HG03103 (cell line): ENCODE measurements at regions not wholly inside any gene's neighbourhood (a gene's known extent, or its start where the extent isn't known, plus 50 kb on each side); places are given as distances from the start of the nearest gene placed in this dataset.

Experiments
- ATAC-seq: cut with Tn5 transposase; IDR thresholded peaks from one replicate; pipeline ENCODE4 v1.9.1; 2021; ENCODE audit warnings: low read depth; ENCODE audit not compliant: unreplicated experiment

GRCh38 chr2:5093056-5093455 lies 599.1 kb upstream of the SOX11 start:
- ATAC-seq: no peak

- ATAC-seq: no peak
Observed at GRCh38 chr2:5093518-5093917, 598.7 kb upstream of the SOX11 start.

DNA sequence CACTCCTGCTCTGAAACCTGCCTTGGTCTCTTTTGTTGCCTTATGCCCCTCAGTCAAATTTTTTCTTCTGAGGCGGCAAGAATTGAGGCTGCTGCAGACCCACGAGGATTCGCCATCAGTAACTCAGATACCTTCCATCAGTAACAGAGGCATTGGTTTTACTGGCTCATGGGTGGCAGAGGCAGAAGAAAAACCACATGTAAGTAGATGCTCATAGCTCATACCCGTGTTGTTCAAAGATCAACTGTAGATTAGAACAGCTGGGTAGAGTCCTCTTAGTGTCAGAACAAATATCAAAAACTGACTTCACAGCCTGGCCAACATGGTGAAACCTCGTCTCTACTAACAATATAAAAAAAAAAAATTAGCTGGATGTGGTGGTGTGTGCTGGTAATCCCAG lies 598.0 kb upstream of the SOX11 start:
- ATAC-seq: no peak

- no peak for ATAC-seq
Observed at GRCh38 chr2:5098286-5098685, 593.9 kb upstream of the SOX11 start.

DNA sequence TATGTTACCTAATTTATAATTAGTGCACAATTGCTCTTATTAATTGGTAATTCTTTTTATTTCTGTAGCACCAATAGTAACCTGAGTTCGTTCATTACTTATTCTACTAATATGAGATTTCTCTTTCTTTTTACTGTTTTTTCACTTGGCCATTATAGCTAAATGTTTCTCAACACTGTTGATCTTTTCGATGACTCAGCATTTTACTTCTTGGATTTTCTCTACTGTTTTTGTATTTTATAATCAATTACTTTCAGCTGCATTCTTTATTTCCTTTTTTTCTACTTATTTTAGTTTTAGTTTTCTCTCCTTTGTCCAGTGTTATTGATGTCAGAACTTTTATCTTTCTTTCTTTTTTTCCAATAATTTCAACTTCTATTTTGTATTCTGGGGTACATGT lies 589.4 kb upstream of the SOX11 start:
- no peak for ATAC-seq

DNA sequence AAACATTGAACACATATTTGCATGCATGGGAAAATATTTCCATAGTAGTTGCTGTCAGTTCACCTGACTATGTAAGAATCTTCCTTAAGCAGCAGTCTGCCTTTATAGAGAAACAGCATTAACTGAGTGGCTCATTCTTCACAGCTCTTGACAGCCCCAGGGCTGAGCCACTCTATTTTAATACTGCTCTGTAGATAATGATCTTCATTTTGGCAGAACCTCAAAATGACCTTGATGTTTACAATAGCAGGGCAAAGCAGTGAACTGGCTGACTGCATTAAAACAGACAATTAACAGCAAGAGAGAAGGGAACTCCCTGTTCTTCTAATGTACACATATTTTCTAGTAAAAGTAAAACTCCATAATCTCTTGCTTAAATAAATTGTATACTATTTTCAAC lies 580.6 kb upstream of the SOX11 start:
- ATAC-seq: no peak

DNA sequence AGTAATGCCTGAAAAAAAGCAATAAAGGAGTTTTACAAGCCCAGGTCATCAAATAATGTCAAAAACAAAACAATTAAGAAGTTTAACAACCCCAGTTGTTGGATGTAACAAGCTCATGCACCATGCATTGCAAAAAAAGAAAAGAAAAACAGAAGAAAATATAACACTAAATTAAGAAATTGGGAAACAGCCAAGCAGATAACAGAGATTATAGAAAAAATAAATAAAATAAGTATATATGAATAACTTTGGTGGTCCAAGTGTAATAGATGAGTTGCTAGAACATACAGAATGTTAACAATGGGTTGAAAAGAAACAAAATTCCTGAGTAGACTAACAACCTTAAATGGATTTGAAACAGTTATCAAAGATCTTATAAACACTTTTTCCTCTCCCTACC lies 573.1 kb upstream of the SOX11 start:
- no peak for ATAC-seq

- no peak for ATAC-seq
Observed at GRCh38 chr2:5121121-5121520, 571.1 kb upstream of the SOX11 start.

DNA sequence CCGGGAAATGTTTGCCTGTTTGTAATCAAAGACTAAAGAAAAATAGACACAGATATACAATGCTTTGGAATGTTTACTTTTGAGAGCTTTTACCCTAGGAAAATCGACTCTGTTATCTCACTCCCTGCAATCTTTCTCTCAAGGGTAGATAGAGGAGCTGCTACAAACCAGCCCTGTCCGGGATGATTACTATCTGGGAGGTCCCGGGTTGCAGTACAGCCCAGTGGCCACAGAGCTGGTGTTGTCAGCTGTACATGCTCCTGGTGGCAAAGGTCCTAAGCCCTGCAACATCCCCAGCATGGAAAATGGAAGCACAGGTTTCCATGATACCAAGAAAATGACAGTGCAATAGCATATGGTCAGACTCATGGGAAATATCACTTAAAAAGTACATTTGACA lies 570.5 kb upstream of the SOX11 start:
- ATAC-seq: no peak

GRCh38 chr2:5123582-5124196 lies 568.5 kb upstream of the SOX11 start:
- no peak for ATAC-seq

DNA sequence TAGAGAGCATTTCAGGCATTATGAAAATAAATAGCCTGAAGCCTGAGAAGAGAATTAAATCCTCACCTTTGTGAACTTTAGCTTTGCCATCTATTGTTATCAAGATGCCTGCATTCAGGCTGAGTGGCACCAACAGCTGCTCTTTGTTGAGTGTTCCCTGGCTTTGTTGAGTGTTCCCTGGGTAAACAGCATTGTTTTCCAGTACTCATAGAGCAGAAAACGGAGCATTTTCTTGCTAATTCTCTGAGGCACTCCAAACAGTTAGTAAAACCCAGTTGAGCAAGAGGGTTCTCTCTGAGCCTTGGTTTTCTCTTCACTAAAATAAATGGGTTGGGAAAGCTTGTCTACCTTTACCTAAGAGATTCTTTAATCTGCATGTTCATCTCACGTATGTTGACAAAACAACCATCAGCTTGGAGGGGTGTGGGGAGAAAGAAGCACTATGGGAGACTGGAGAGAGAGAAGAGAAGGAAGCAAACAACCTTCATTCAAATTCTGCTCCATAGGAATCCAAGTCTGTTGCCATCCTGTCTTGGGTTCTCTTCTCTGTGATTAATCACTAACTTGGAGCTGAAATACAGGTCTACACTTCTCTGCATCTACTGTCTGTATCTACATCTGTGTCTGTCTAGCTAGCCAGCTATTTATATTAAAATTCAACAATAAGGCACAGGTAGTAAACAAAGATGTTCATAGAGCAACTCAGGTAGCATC lies 567.0 kb upstream of the SOX11 start:
- no peak for ATAC-seq

DNA sequence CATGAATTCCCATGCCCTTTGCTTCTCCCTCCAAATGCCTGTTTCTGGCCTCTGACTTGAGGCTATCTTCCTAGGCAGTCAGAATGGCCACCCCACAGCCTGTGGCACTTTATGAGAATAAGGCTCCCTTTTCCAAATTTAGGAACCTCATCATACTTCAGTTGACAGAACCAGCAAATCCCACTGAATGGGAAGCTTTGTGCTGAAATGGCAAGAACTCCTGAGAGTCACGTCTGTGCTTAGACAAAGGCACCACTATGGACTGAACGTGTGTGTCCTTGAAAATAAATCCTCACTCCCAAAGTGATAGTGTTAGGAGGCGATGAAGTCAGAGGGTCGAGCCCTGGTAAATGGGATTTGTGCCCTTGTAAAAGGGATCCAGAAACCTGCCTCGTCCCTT lies 559.9 kb upstream of the SOX11 start:
- no peak for ATAC-seq

GRCh38 chr2:5140347-5140746 lies 551.8 kb upstream of the SOX11 start:
- ATAC-seq: no peak

- ATAC-seq: no peak
Observed at GRCh38 chr2:5144159-5144558, 548.0 kb upstream of the SOX11 start.

DNA sequence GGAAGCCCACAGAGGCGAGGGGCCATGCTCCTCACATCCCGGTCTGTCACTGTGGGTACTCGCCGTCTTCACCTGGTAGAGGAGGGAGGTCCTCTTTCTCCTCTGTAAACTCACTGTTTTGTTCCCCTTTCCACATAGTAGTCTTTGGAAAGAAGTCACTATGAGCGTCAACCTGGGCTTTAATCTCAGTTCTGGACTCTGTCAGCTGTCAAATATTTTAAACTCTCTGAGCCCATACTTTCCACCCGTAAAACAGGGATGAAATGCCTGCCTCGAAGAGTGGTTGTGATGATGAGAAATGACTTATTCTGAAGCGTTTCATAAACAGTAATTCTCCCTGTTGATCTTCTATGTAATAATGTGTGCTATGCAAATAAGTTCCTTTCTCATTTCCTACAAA lies 547.1 kb upstream of the SOX11 start:
- ATAC-seq: no peak

GRCh38 chr2:5145801-5146200 lies 546.4 kb upstream of the SOX11 start:
- no peak for ATAC-seq

DNA sequence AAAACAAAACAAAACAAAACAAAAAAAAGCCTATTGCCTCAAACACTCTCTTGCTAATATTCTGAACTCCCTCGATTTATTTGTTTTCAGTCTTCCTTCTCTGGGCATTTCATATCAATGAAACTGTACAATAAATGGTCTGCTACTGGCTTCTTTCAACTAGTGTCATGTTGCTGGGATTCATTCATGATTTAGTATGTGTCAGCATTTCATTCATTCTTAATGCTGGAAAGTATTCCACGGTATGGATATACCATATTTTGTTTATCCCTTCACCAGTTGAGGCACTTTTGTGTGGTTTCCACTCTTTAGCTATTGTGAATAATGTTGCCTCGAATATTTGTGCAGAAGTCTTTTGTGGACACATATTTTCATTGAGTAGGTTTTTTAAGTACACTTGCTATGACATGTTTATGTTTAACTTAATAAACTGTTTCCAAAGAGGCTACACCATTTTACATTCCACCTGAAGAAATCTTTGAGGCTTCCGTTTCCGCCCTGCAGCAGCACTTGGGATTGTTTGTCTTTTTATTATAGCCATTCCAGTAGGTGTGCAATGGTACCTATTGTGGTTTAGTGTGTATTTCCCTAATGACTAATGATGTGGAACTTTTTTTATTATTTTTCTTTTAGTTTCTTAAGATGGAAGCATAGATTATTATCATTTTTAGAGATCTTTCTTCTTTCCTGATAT lies 543.6 kb upstream of the SOX11 start:
- no peak for ATAC-seq

DNA sequence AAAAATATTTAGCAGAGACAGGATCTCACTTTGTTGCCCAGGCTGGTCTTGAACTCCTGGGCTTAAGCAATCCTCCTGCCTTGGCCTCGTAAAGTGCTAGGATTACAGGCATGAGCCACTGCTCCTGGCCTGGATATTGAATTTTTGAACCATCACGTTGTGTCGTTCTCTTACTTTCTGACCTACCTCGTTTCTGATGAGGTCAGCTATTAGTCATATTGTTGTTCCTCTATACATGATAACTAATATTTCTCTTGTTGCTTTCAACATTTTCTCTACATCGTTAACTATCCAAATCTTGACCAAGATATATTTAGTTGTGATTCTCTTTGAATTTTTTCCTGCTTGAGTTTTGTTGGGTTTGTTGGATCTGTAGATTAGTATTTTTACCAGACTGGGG lies 541.3 kb upstream of the SOX11 start:
- no peak for ATAC-seq

- no peak for ATAC-seq
Observed at GRCh38 chr2:5164776-5165525, 527.2 kb upstream of the SOX11 start.

- no peak for ATAC-seq
Observed at GRCh38 chr2:5172923-5173322, 519.3 kb upstream of the SOX11 start.

GRCh38 chr2:5173876-5174535 lies 518.2 kb upstream of the SOX11 start:
- no peak for ATAC-seq
